Heart left ventricle (tissue), 13 donors: ENCODE measurements at regions not wholly inside any gene's neighbourhood (a gene's known extent, or its start where the extent isn't known, plus 50 kb on each side); places are given as distances from the start of the nearest gene placed in this dataset.

Experiments
- CTCF ChIP-seq, 12 donors: fragments of 200-600 bp; sonication (generic) in 4 of 12; IDR thresholded peaks; one replicate each; pipeline versions ENCODE4 v1.5.0 to v1.8.0; 2018 to 2022; ENCODE audit warnings: antibody characterized with exemption in 12 of 12, mild to moderate bottlenecking in 5 of 12
- POLR2A ChIP-seq, 2 donors: fragments of 450-650 bp; IDR thresholded peaks; one replicate each; pipeline ENCODE4 v1.6.1; 2017; ENCODE audit warnings: antibody characterized with exemption in 2 of 2, mild to moderate bottlenecking in 2 of 2, moderate library complexity in 2 of 2
- donor health status: ischemic (EF 13 %, LVEDD 7.1; RV severe dilation, severe dysfunction).
- donor health status: DM: no; HTN: yes; CAD: no.
- donor health status: DM: no; HTN: no; CAD: no.
- donor health status: ischemic (EF 25% LVEDD 6.9; RV normal size, moderate dysfunction).
- donor health status: ischemic (EF 25% LVEDD 5.7; RV mildly dilated, moderate dysfunction).
- donor health status: ischemic (EF 35%, LVEDD 5.7; RV mildly dilated, moderate dysfunction).
- donor health status: nonischemic (EF 11% LVEDD 7.7; RV severe dilation, severe dysfunction).
- donor health status: DM: yes; HTN: yes; CAD: no.
- donor health status: PGD.
- donor health status: ischemic (EF 29% LVEDD 5.4; RV normal size, mild dysfunction).
- donor health status: nonischemic (EF 23%, LVEDD 6.1; RV moderate dilation, normal function).

- no peak for TF ChIP-seq POLR2A (IDR thresholded peaks at IDR 0.05)
- TF ChIP-seq CTCF (IDR thresholded peaks at IDR 0.05): peak in 1 of 12 donors; percentile 14
Observed at GRCh38 chr16:9499941-9500593, 408.6 kb downstream of the HAPSTR1 start.
